ENCODE measurements at regions not wholly inside any gene's neighbourhood (a gene's known extent, or its start where the extent isn't known, plus 50 kb on each side); places are given as distances from the start of the nearest gene placed in this dataset.

DNA sequence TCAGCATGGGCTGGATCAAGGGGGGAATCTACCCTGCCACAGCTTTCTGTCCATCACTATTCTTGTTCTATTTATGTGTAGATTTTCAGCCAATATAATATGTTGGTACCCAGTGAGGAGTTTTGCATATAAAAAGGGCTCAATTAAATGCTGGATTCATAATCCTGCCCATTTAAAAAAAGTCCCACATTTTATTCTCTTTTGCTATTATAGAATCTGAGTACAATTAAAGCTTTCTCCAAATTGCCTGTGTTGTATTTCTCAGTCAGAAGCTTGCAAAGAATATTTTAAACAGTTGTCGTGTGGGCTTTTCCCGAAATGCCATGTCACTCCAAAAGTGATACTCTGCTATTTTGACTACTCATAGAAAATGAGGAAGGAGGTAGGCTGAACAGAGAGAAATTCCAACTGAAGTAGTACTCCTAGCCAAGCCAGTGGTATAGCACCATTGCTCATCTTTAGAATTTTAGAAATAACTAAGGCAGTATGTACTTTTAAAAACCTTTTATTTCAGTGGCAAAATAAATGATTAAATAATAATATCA is 108.3 kb upstream of the HDAC9 start:
- no peaks in the 10 kb centered on the region for H3K36me3 Mint-ChIP-seq (ENCODE audit: low read depth)
- H3K4me3 Mint-ChIP-seq, result no peak overlapping the region
- no peaks in the 10 kb centered on the region for H3K9me3 Mint-ChIP-seq
- H3K27me3 Mint-ChIP-seq (ENCODE audit: low read depth), result no peaks in the 10 kb centered on the region
- no peak overlapping the region for H3K27ac Mint-ChIP-seq
- no peaks in the 10 kb centered on the region for H3K4me1 Mint-ChIP-seq (ENCODE audit: low read depth)

DNA sequence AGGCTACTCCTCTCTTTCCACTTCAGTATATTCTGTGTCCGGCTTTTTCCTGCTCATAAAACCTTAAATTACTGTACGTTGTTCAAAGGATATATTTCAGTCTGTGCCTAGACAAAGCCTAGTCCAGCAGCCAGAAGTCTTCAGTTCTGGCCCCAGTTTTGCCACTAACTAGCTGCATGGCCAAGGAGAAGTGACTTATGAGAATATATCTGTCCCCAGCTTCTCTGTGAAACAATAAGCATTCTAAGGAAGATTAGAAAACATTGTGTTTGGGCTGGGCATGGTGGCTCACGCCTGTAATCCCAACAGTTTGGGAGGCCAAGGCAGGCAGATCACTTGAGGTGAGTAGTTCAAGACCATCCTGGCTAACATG is 105.0 kb upstream of the HDAC9 start:
- H3K27ac Mint-ChIP-seq, result no peak overlapping the region
- H3K27me3 Mint-ChIP-seq (ENCODE audit: low read depth), result no peaks in the 10 kb centered on the region
- no peaks in the 10 kb centered on the region for H3K9me3 Mint-ChIP-seq
- no peaks in the 10 kb centered on the region for H3K4me1 Mint-ChIP-seq (ENCODE audit: low read depth)
- H3K36me3 Mint-ChIP-seq (ENCODE audit: low read depth), result no peaks in the 10 kb centered on the region
- H3K4me3 Mint-ChIP-seq, result no peak overlapping the region

GRCh38 chr7:18393465-18394118 is 102.0 kb upstream of the HDAC9 start:
- H3K36me3 Mint-ChIP-seq (ENCODE audit: low read depth), result no peaks in the 10 kb centered on the region
- H3K27me3 Mint-ChIP-seq (ENCODE audit: low read depth), result no peaks in the 10 kb centered on the region
- no peaks in the 10 kb centered on the region for H3K9me3 Mint-ChIP-seq
- no peak overlapping the region for H3K27ac Mint-ChIP-seq
- no peak overlapping the region for H3K4me3 Mint-ChIP-seq
- H3K4me1 Mint-ChIP-seq (ENCODE audit: low read depth), result no peaks in the 10 kb centered on the region

- Mint-ChIP-seq H3K4me3 (no peak overlapping the region), H3K9me3 (no peaks in the 10 kb centered on the region)
Observed at GRCh38 chr7:18395868-18396267, 99.7 kb upstream of the HDAC9 start.

GRCh38 chr7:18396953-18397352 is 98.6 kb upstream of the HDAC9 start:
- Mint-ChIP-seq H3K4me1 (ENCODE audit: low read depth) (no peaks in the 10 kb centered on the region), H3K4me3 (no peak overlapping the region), H3K9me3 (no peaks in the 10 kb centered on the region), H3K36me3 (ENCODE audit: low read depth) (no peaks in the 10 kb centered on the region), H3K27ac (no peak overlapping the region), H3K27me3 (ENCODE audit: low read depth) (no peaks in the 10 kb centered on the region)

More at GRCh38 chr7:18395868-18396267, 99.7 kb upstream of the HDAC9 start:
- H3K27me3 Mint-ChIP-seq (ENCODE audit: low read depth), result no peaks in the 10 kb centered on the region
- no peaks in the 10 kb centered on the region for H3K4me1 Mint-ChIP-seq (ENCODE audit: low read depth)
- H3K27ac Mint-ChIP-seq, result no peak overlapping the region
- no peaks in the 10 kb centered on the region for H3K36me3 Mint-ChIP-seq (ENCODE audit: low read depth)

- no peak overlapping the region for H3K4me3 Mint-ChIP-seq
- H3K27me3 Mint-ChIP-seq (ENCODE audit: low read depth), result no peaks in the 10 kb centered on the region
- H3K4me1 Mint-ChIP-seq (ENCODE audit: low read depth), result no peaks in the 10 kb centered on the region
- H3K27ac Mint-ChIP-seq, result no peak overlapping the region
- H3K9me3 Mint-ChIP-seq, result no peaks in the 10 kb centered on the region
- H3K36me3 Mint-ChIP-seq (ENCODE audit: low read depth), result no peaks in the 10 kb centered on the region
Observed at GRCh38 chr7:18399436-18400235, 95.9 kb upstream of the HDAC9 start.

GRCh38 chr7:18400275-18400674 is 95.3 kb upstream of the HDAC9 start:
- no peaks in the 10 kb centered on the region for H3K36me3 Mint-ChIP-seq (ENCODE audit: low read depth)
- no peaks in the 10 kb centered on the region for H3K9me3 Mint-ChIP-seq
- no peak overlapping the region for H3K27ac Mint-ChIP-seq
- H3K4me1 Mint-ChIP-seq (ENCODE audit: low read depth), result peaks cover 1% of the 10 kb centered on the region
- H3K27me3 Mint-ChIP-seq (ENCODE audit: low read depth), result no peaks in the 10 kb centered on the region
- H3K4me3 Mint-ChIP-seq, result no peak overlapping the region

- H3K27ac Mint-ChIP-seq, result no peak overlapping the region
- H3K9me3 Mint-ChIP-seq, result no peaks in the 10 kb centered on the region
- no peak overlapping the region for H3K4me3 Mint-ChIP-seq
- H3K36me3 Mint-ChIP-seq (ENCODE audit: low read depth), result no peaks in the 10 kb centered on the region
- H3K27me3 Mint-ChIP-seq (ENCODE audit: low read depth), result no peaks in the 10 kb centered on the region
- H3K4me1 Mint-ChIP-seq (ENCODE audit: low read depth), result peaks cover 3% of the 10 kb centered on the region
Observed at GRCh38 chr7:18400726-18401125, 94.8 kb upstream of the HDAC9 start.

DNA sequence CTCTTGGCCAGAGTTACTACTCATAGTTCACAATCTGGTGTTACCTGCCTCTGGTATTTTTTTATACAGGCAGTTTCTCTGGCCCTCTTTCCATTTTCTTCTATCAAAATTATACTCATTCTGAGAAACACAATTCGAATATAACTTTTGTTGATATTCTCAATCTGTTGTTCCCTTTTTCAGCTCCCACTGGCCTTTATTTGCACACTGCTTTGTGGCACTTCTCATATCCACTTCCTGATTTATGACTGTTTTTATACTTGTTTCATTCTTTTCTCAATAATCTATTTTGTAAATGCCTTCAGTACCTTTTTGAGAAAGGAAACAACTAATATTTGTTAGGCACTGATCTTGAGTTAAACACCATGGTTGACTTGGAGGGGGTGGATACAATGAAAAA is 93.8 kb upstream of the HDAC9 start:
- Mint-ChIP-seq H3K4me3 (no peak overlapping the region), H3K9me3 (no peaks in the 10 kb centered on the region), H3K27ac (no peak overlapping the region), H3K4me1 (ENCODE audit: low read depth) (peaks cover 3% of the 10 kb centered on the region), H3K36me3 (ENCODE audit: low read depth) (no peaks in the 10 kb centered on the region), H3K27me3 (ENCODE audit: low read depth) (no peaks in the 10 kb centered on the region)

- no peak overlapping the region for H3K27ac Mint-ChIP-seq
- no peaks in the 10 kb centered on the region for H3K36me3 Mint-ChIP-seq (ENCODE audit: low read depth)
- no peak overlapping the region for H3K4me3 Mint-ChIP-seq
- no peaks in the 10 kb centered on the region for H3K9me3 Mint-ChIP-seq
- no peaks in the 10 kb centered on the region for H3K27me3 Mint-ChIP-seq (ENCODE audit: low read depth)
- H3K4me1 Mint-ChIP-seq (ENCODE audit: low read depth), result peaks cover 3% of the 10 kb centered on the region
Observed at GRCh38 chr7:18402488-18403183, 92.9 kb upstream of the HDAC9 start.

GRCh38 chr7:18405726-18406125 is 89.8 kb upstream of the HDAC9 start:
- H3K4me1 Mint-ChIP-seq (ENCODE audit: low read depth), result peaks cover 3% of the 10 kb centered on the region
- no peaks in the 10 kb centered on the region for H3K27me3 Mint-ChIP-seq (ENCODE audit: low read depth)
- no peaks in the 10 kb centered on the region for H3K36me3 Mint-ChIP-seq (ENCODE audit: low read depth)
- H3K9me3 Mint-ChIP-seq, result no peaks in the 10 kb centered on the region
- no peak overlapping the region for H3K4me3 Mint-ChIP-seq
- H3K27ac Mint-ChIP-seq, result no peak overlapping the region

GRCh38 chr7:18407385-18407784 is 88.2 kb upstream of the HDAC9 start:
- Mint-ChIP-seq H3K4me3 (no peak overlapping the region), H3K9me3 (no peaks in the 10 kb centered on the region), H3K27ac (no peak overlapping the region), H3K36me3 (ENCODE audit: low read depth) (no peaks in the 10 kb centered on the region), H3K27me3 (ENCODE audit: low read depth) (no peaks in the 10 kb centered on the region), H3K4me1 (ENCODE audit: low read depth) (peaks cover 3% of the 10 kb centered on the region)

DNA sequence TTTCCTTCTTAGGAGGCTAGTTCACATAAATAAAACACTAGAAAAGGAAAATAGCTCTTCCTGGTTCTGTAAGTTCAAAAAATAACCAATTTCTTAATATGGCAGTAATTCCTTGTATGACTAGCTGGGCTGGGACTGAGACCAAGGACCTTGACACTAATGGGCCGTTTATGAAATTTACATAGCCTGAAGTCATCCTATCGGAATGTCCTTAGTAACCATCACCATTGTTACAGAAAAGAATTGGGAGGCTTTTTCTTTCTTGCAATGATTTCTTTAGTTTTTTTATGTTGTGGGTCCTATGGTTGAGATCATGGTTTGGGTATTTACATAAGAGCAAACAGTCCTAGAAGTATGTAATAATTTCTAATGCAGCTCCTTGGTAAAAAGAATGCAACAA is 87.1 kb upstream of the HDAC9 start:
- H3K4me1 Mint-ChIP-seq (ENCODE audit: low read depth), result peaks cover 3% of the 10 kb centered on the region
- H3K4me3 Mint-ChIP-seq, result no peak overlapping the region
- no peaks in the 10 kb centered on the region for H3K27me3 Mint-ChIP-seq (ENCODE audit: low read depth)
- H3K27ac Mint-ChIP-seq, result no peak overlapping the region
- no peaks in the 10 kb centered on the region for H3K9me3 Mint-ChIP-seq
- H3K36me3 Mint-ChIP-seq (ENCODE audit: low read depth), result no peaks in the 10 kb centered on the region

DNA sequence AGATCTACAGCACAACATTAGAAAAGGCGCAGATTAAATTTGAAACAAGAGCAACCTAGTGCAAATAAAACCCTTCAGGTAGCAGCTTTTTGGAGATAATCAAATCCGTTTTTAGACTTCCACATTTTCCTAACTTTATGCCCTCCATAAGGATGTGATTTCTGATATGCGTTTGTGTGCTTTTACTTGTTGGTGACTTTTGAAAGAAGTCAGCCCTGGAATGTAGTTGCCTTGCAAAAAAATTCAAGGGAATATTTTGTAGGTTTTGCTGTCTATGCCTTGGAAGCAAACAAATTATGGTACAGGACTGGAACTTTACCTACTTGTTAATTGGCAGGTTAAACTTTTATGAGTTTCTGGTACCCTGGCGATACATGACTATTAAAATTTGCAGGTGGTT is 86.7 kb upstream of the HDAC9 start:
- no peak overlapping the region for H3K27ac Mint-ChIP-seq

GRCh38 chr7:18413447-18413846 is 82.1 kb upstream of the HDAC9 start:
- no peaks in the 10 kb centered on the region for H3K9me3 Mint-ChIP-seq
- no peak overlapping the region for H3K4me3 Mint-ChIP-seq
- H3K4me1 Mint-ChIP-seq (ENCODE audit: low read depth), result no peaks in the 10 kb centered on the region
- H3K27me3 Mint-ChIP-seq (ENCODE audit: low read depth), result no peaks in the 10 kb centered on the region
- H3K27ac Mint-ChIP-seq, result no peak overlapping the region
- no peaks in the 10 kb centered on the region for H3K36me3 Mint-ChIP-seq (ENCODE audit: low read depth)

More for the DNA sequence above, 86.7 kb upstream of the HDAC9 start:
- peaks cover 3% of the 10 kb centered on the region for H3K4me1 Mint-ChIP-seq (ENCODE audit: low read depth)
- H3K9me3 Mint-ChIP-seq, result no peaks in the 10 kb centered on the region
- no peaks in the 10 kb centered on the region for H3K36me3 Mint-ChIP-seq (ENCODE audit: low read depth)
- H3K4me3 Mint-ChIP-seq, result no peak overlapping the region
- no peaks in the 10 kb centered on the region for H3K27me3 Mint-ChIP-seq (ENCODE audit: low read depth)
